D721Med (cell line): ENCODE measurements at regions not wholly inside any gene's neighbourhood (a gene's known extent, or its start where the extent isn't known, plus 50 kb on each side); places are given as distances from the start of the nearest gene placed in this dataset.

Experiments
- DNase-seq: peaks from one replicate; pipeline ENCODE4 v3.0.0; 2011; ENCODE audit warnings: low spot score; ENCODE audit not compliant: insufficient read length
- FAIRE-seq: peaks from 2 replicates; lab custom pipeline; 2011; peaks lifted over from hg19 to GRCh38; lab: Jason Lieb, UNC
- TF ChIP-seq, protein P1 (sequence below): IDR thresholded peaks from 2 replicates; pipeline ENCODE4 v1.5.1; 2012; ENCODE audit warnings: mild to moderate bottlenecking, control low read depth; ENCODE audit not compliant: insufficient read depth; ENCODE audit errors: missing control alignments

DNA sequence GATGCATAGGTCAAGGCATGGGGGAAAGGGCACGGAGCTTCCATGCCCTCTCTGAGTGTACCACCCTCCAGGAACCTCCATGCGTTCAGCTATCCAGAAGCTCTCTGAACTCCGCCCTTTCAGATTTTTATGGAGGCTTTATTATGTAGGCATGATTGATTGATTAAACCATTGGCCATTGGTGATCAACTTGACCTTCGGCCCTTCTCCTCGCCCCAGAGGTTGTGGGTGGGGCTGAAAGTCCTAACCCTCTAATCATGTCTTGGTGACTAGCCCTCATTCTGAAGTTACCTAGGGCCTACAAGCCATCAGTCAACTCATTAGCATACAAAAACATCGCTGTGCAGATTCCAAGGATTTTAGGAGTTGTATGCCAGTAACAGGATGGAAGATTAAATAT, 323.7 kb upstream of the KLF4 start:
- DNase-seq: no peak
- no peak for FAIRE-seq
- TF ChIP-seq, protein P1, sequence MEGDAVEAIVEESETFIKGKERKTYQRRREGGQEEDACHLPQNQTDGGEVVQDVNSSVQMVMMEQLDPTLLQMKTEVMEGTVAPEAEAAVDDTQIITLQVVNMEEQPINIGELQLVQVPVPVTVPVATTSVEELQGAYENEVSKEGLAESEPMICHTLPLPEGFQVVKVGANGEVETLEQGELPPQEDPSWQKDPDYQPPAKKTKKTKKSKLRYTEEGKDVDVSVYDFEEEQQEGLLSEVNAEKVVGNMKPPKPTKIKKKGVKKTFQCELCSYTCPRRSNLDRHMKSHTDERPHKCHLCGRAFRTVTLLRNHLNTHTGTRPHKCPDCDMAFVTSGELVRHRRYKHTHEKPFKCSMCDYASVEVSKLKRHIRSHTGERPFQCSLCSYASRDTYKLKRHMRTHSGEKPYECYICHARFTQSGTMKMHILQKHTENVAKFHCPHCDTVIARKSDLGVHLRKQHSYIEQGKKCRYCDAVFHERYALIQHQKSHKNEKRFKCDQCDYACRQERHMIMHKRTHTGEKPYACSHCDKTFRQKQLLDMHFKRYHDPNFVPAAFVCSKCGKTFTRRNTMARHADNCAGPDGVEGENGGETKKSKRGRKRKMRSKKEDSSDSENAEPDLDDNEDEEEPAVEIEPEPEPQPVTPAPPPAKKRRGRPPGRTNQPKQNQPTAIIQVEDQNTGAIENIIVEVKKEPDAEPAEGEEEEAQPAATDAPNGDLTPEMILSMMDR: no peak

DNA sequence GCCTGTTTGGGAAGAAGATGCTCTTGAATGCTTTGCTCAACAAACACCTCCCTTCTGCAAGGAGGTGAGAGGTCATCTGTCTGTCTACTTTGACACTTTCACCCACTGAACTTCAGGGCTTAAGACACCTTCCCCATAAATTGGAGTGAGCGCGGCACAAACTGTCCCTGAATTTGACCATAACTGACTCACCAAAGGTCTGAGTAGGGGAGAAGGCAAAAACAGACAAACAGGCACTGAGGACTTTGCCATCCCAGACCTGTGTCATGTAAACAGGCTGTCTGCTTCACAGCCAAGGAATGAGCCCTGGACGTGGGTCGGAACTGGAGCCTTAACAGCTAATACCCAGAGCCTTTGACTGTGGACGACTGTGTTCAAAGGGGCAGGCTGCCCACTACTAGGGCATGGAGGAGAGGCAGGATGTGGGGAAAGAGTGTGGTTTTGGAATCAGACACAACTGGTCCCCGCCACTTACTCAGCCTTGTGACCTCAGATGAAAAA, 320.9 kb upstream of the KLF4 start:
- TF ChIP-seq, protein P1: no peak
- FAIRE-seq: no peak
- no peak for DNase-seq

DNA sequence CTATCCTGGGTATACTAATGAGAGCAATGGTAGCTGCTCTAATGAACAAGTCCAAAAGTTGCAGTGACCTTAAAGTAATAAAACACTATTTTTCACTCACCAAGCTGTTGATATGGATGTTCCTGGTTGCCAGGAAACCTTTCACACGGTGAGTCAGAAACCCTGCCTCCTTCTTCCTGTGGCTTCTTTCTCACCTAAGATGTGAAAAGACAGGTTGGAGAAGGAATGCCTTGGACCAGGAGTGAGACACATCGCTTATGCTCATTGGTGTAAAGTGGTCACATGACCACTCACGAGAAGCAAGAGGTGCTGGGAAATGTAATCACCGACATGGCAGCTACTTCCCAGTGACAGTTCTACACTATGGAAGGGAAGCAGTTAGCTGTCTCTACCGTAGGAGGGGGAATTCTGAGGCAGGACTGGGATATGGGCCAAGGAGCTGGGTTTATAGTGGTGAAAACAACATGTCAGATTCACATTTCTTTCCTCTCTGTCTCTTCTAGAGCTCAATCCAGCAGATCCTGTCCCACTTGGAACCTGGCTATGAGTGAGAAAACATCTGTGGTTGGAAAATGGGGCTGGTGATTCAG, 320.4 kb upstream of the KLF4 start:
- FAIRE-seq (no peak), DNase-seq (no peak)
- TF ChIP-seq, protein P1: no peak

DNA sequence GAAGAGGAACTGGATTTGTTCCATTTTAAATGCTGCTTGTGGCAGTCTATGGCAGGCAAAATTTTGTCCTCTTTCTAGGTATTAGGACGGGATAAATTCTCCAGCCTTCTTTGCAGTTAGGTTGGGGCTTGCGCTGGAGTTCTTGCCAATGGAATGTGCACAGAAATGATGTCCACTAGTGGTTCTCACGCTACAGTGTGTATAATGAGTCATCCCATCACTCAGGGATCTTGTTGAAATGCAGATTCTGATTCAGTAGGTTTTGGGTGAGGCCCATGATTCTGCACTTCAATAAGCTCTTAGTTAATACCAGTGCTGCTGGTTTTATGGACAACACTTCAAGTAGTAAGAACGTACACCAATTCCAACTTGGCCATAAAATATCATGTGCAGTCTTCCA, 317.6 kb upstream of the KLF4 start:
- FAIRE-seq (no peak), DNase-seq (no peak)
- TF ChIP-seq, protein P1: no peak

DNA sequence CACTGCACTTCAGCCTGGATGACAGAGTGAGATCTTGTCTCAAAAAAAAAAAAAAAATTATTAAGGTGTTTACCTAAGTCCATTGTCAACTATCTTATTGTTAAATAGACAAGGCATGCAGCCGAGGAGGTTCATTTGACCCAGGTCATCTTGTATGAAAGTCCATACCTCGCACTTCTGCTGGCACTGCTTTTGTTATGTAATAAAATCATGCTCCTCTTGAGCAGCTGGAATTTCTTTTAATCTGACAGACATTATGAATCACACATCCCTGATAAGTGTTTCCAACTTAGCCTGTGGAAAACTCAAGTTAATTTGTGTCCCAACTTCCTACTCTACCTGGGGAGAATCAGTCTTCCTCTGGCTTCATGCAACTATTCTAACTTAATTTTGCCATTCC, 315.6 kb upstream of the KLF4 start:
- TF ChIP-seq, protein P1: no peak
- DNase-seq: no peak
- no peak for FAIRE-seq

DNA sequence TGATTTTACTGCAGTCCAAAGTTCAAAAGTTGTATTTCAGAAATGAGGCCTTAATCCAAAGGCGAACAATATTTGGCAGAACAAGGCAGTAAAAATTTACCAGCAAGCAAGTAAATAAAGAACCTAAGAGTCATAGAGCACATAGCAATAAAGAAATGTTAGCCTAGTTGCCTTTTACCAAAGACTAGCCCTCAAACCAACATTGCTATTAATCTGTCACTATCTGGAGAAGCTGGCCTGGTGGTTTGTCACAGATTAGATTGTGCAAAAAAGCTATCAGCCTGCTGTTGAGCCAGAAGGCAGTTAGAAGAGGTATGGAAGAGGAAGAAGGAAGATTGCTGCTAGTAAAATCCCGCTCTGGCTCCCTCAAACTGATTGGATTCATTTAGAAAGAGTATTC, 304.7 kb upstream of the KLF4 start:
- no peak for DNase-seq
- no peak for FAIRE-seq
- TF ChIP-seq, protein P1: no peak

DNA sequence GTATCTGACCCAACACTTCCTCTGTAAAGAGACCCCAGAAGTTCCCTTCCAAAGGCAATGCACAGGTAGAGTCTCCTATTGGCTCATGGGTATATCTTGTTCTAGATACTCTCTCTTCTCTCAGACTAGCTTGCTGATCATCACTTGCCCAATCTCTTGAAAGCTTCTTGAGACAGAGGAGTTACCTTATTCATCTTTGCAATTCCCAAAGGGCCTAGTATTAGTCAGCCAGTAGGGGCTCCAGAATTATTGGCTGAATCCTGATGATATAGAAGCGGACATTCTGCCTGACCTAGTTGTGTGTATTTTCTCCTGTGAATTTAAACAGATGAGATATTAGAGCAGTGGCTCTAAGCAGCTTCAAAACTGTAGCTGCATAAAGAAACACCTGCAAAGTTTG, 304.0 kb upstream of the KLF4 start:
- TF ChIP-seq, protein P1: no peak
- DNase-seq (no peak), FAIRE-seq (no peak)
